ENCODE measurements at regions not wholly inside any gene's neighbourhood (a gene's known extent, or its start where the extent isn't known, plus 50 kb on each side); places are given as distances from the start of the nearest gene placed in this dataset.
"Not testable (repeated sequence)": the region's sequence is repeated elsewhere in the genome, so short reads cannot be mapped to it uniquely, and the experiment has no call there.

- Histone ChIP-seq H3K9me3 (ENCODE audit: control insufficient read depth, insufficient read depth, low read length) (no peaks in the 10 kb centered on the region), H3K4me3 (ENCODE audit: low read length) (no peak overlapping the region), H3K9me2 (replicated peaks; ENCODE audit: control insufficient read depth, low read length) (no peaks in the 10 kb centered on the region), H3K36me3 (ENCODE audit: control insufficient read depth, low read length) (no peaks in the 10 kb centered on the region), H3F3A (ENCODE audit: control insufficient read depth, insufficient read depth) (no peaks in the 10 kb centered on the region), H3K27me3 (ENCODE audit: control insufficient read depth, low read length) (peaks cover 9% of the 10 kb centered on the region), H4K20me1 (ENCODE audit: control insufficient read depth, insufficient read depth, low read depth, low read length) (no peaks in the 10 kb centered on the region), H3K4me1 (ENCODE audit: control insufficient read depth, low read length) (no peaks in the 10 kb centered on the region), H3K79me2 (ENCODE audit: control insufficient read depth, low read length) (no peaks in the 10 kb centered on the region), H3K4me2 (ENCODE audit: low read length) (no peak overlapping the region), H3K27ac (ENCODE audit: low read depth, low read length) (no peak overlapping the region)
- no peak for TF ChIP-seq CTCF (IDR thresholded peaks at IDR 0.05; ENCODE audit: low read depth, low read length, poor library complexity, severe bottlenecking)
- no peak for TF ChIP-seq EZH2phosphoT487 (IDR thresholded peaks at IDR 0.05; ENCODE audit: borderline replicate concordance, low read length)
Observed at GRCh38 chr2:173571887-173572680, 217.4 kb downstream of the CDCA7 start.

- H3K27me3 ChIP-seq (ENCODE audit: control insufficient read depth, low read length) = peaks cover 9% of the 10 kb centered on the region
- H3F3A ChIP-seq (ENCODE audit: control insufficient read depth, insufficient read depth) = no peaks in the 10 kb centered on the region
- no peaks in the 10 kb centered on the region for H3K9me3 ChIP-seq (ENCODE audit: control insufficient read depth, insufficient read depth, low read length)
- H3K79me2 ChIP-seq (ENCODE audit: control insufficient read depth, low read length) = no peaks in the 10 kb centered on the region
- H4K20me1 ChIP-seq (ENCODE audit: control insufficient read depth, insufficient read depth, low read depth, low read length) = no peaks in the 10 kb centered on the region
- H3K9me2 ChIP-seq (replicated peaks; ENCODE audit: control insufficient read depth, low read length) = no peaks in the 10 kb centered on the region
- TF ChIP-seq EZH2phosphoT487 (IDR thresholded peaks at IDR 0.05; ENCODE audit: borderline replicate concordance, low read length) = no peak
- TF ChIP-seq CTCF (IDR thresholded peaks at IDR 0.05; ENCODE audit: low read depth, low read length, poor library complexity, severe bottlenecking) = no peak
- H3K27ac ChIP-seq (ENCODE audit: low read depth, low read length) = no peak overlapping the region
- no peaks in the 10 kb centered on the region for H3K4me1 ChIP-seq (ENCODE audit: control insufficient read depth, low read length)
- no peaks in the 10 kb centered on the region for H3K36me3 ChIP-seq (ENCODE audit: control insufficient read depth, low read length)
- H3K4me2 ChIP-seq (ENCODE audit: low read length) = no peak overlapping the region
- no peak overlapping the region for H3K4me3 ChIP-seq (ENCODE audit: low read length)
Observed at GRCh38 chr2:173572848-173573247, 218.2 kb downstream of the CDCA7 start.

GRCh38 chr2:173573782-173574181 is 219.1 kb downstream of the CDCA7 start:
- not testable (repeated sequence) for H3K36me3 ChIP-seq (ENCODE audit: control insufficient read depth, low read length); H3K9me3 ChIP-seq (ENCODE audit: control insufficient read depth, insufficient read depth, low read length); H4K20me1 ChIP-seq (ENCODE audit: control insufficient read depth, insufficient read depth, low read depth, low read length); H3K27me3 ChIP-seq (ENCODE audit: control insufficient read depth, low read length); H3K27ac ChIP-seq (ENCODE audit: low read depth, low read length); H3K79me2 ChIP-seq (ENCODE audit: control insufficient read depth, low read length); H3F3A ChIP-seq (ENCODE audit: control insufficient read depth, insufficient read depth); H3K4me2 ChIP-seq (ENCODE audit: low read length); H3K4me1 ChIP-seq (ENCODE audit: control insufficient read depth, low read length); H3K4me3 ChIP-seq (ENCODE audit: low read length); H3K9me2 ChIP-seq (replicated peaks; ENCODE audit: control insufficient read depth, low read length)

GRCh38 chr2:173574324-173575112 is 219.8 kb downstream of the CDCA7 start:
- Histone ChIP-seq H3K27me3 (ENCODE audit: control insufficient read depth, low read length) (peaks cover 9% of the 10 kb centered on the region), H3K27ac (ENCODE audit: low read depth, low read length) (no peak overlapping the region), H3F3A (ENCODE audit: control insufficient read depth, insufficient read depth) (no peaks in the 10 kb centered on the region), H3K79me2 (ENCODE audit: control insufficient read depth, low read length) (no peaks in the 10 kb centered on the region), H4K20me1 (ENCODE audit: control insufficient read depth, insufficient read depth, low read depth, low read length) (no peaks in the 10 kb centered on the region), H3K4me1 (ENCODE audit: control insufficient read depth, low read length) (no peaks in the 10 kb centered on the region), H3K4me2 (ENCODE audit: low read length) (no peak overlapping the region), H3K9me3 (ENCODE audit: control insufficient read depth, insufficient read depth, low read length) (no peaks in the 10 kb centered on the region), H3K9me2 (replicated peaks; ENCODE audit: control insufficient read depth, low read length) (no peaks in the 10 kb centered on the region), H3K36me3 (ENCODE audit: control insufficient read depth, low read length) (no peaks in the 10 kb centered on the region), H3K4me3 (ENCODE audit: low read length) (no peak overlapping the region)
- TF ChIP-seq EZH2phosphoT487 (IDR thresholded peaks at IDR 0.05; ENCODE audit: borderline replicate concordance, low read length) (no peak), CTCF (IDR thresholded peaks at IDR 0.05; ENCODE audit: low read depth, low read length, poor library complexity, severe bottlenecking) (no peak)
